Upper lobe of left lung (tissue), 6 donors: ENCODE measurements at regions not wholly inside any gene's neighbourhood (a gene's known extent, or its start where the extent isn't known, plus 50 kb on each side); places are given as distances from the start of the nearest gene placed in this dataset.

Experiments
- ATAC-seq, 2 donors: fragments of 200-7000 bp; cut with Tn5 transposase; one replicate each; pipeline ENCODE4 v1.9.1; 2022; ENCODE audit warnings: mild to moderate bottlenecking in 2 of 2, moderate library complexity in 2 of 2; ENCODE audit not compliant: low FRiP score in 2 of 2
- DNase-seq, 2 donors: peaks; one replicate each; pipeline ENCODE4 v3.0.0-alpha.2; 2019 to 2020
- H3K27ac ChIP-seq, 4 donors: fragments of 200-600 bp; sonication (generic); one replicate each; pipeline ENCODE4 v1.5.1; 2016 to 2019
- H3K27me3 ChIP-seq, 4 donors: fragments of 200-600 bp; sonication (generic); one replicate each; pipeline ENCODE4 v1.5.1; 2017 to 2019
- H3K36me3 ChIP-seq, 4 donors: fragments of 200-600 bp; sonication (generic); one replicate each; pipeline ENCODE4 v1.5.1; 2016 to 2019
- H3K4me1 ChIP-seq, 4 donors: fragments of 200-600 bp; sonication (generic); one replicate each; pipeline ENCODE4 v1.5.1; 2018 to 2019
- H3K4me3 ChIP-seq, 4 donors: fragments of 200-600 bp; sonication (generic); one replicate each; pipeline ENCODE4 v1.5.1; 2017 to 2019; ENCODE audit warnings: mild to moderate bottlenecking in 2 of 4, moderate library complexity in 1 of 4
- H3K9me3 ChIP-seq, 4 donors: fragments of 200-600 bp; sonication (generic); one replicate each; pipeline ENCODE4 v1.5.1; 2018 to 2019
- EP300 ChIP-seq, 4 donors: sonication (generic); formaldehyde crosslinking; IDR thresholded peaks; one replicate each; pipeline ENCODE4 v1.5.1; 2017; ENCODE audit warnings: antibody characterized with exemption in 4 of 4, control low read depth in 2 of 4
- POLR2A ChIP-seq, 4 donors: fragments of 450-650 bp; IDR thresholded peaks; one replicate each; pipeline ENCODE4 v1.5.1; 2016 to 2017; ENCODE audit warnings: antibody characterized with exemption in 4 of 4, mild to moderate bottlenecking in 2 of 4
- POLR2AphosphoS5 ChIP-seq, 2 donors: sonication (generic); formaldehyde crosslinking; IDR thresholded peaks; one replicate each; pipeline ENCODE4 v1.5.1; 2017; ENCODE audit warnings: antibody characterized with exemption in 2 of 2
- WGBS, 2 donors: methylation state at CpG; one replicate each; pipeline ENCODE4 v1.1.5; 2017 to 2018; 5-methylcytosine and 5-hydroxymethylcytosine counted together
- TF ChIP-seq, protein P1 (sequence below), 6 experiments: fragments of 450-650 bp in 4 of 6; fragments of 200-600 bp in 2 of 6; sonication (generic) in 2 of 6; IDR thresholded peaks; one replicate each; pipeline ENCODE4 v1.5.1; 2016 to 2019; ENCODE audit warnings: antibody characterized with exemption in 6 of 6
- donor health status: DM: no; HTN: no; CAD: no; lungs with moderate emphysema.
- donor health status: DM: no; HTN: yes; CAD: no; lungs with severe emphysema.

DNA sequence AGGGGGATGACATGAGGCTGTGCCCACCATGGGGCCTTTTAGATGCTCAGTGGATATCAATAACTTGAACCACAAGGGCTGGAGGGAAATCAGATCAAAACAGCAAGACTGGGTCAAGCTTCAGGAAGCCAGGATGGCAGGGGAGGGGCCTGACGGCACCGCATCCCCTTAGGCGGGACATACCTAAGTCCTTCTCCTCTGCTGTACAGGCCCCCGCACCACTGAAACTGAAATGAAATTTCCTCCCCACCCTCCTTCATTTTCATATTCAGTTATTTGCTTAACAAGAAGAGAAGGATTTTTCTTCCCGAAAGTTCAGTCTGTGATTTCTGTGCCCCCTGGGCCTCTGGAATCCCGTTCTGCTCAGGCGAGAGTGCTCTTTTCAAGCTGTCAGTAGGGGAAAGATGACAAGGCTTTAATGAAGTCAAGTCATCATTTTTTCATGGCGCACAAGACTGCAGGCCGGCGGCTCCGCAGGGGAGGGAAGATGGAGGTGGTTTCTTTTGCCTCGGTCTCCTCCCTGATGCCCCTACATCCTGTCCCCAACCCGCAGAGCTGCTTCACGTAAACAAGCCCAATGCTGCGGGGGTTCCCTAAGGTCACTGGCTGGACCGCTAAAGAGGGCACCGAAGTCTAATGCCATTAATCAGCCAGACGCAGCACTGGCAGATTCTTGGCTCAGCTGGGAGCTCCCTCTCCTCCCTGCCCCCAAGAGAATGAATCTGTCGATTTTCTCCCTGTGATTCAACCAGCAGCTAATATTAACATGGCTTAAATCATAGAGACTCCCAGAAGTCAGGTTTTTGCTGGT is 264.8 kb downstream of the C1orf94 start:
- Histone ChIP-seq H3K4me1 (no peaks in the 10 kb centered on the region), H3K27me3 (no peaks in the 10 kb centered on the region), H3K27ac (no peak overlapping the region), H3K4me3 (no peak overlapping the region), H3K36me3 (no peaks in the 10 kb centered on the region), H3K9me3 (no peaks in the 10 kb centered on the region)
- WGBS, 2 donors: 49 to 58% methylated on average over 19 of the region's 19 CpGs
- DNase-seq (peak in 1 of 2 donors; percentile 40), ATAC-seq (no peak)
- TF ChIP-seq EP300 (IDR thresholded peaks at IDR 0.05): no peak
- TF ChIP-seq POLR2AphosphoS5 (IDR thresholded peaks at IDR 0.05): no peak
- TF ChIP-seq POLR2A (IDR thresholded peaks at IDR 0.05): no peak
- TF ChIP-seq, protein P1, sequence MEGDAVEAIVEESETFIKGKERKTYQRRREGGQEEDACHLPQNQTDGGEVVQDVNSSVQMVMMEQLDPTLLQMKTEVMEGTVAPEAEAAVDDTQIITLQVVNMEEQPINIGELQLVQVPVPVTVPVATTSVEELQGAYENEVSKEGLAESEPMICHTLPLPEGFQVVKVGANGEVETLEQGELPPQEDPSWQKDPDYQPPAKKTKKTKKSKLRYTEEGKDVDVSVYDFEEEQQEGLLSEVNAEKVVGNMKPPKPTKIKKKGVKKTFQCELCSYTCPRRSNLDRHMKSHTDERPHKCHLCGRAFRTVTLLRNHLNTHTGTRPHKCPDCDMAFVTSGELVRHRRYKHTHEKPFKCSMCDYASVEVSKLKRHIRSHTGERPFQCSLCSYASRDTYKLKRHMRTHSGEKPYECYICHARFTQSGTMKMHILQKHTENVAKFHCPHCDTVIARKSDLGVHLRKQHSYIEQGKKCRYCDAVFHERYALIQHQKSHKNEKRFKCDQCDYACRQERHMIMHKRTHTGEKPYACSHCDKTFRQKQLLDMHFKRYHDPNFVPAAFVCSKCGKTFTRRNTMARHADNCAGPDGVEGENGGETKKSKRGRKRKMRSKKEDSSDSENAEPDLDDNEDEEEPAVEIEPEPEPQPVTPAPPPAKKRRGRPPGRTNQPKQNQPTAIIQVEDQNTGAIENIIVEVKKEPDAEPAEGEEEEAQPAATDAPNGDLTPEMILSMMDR (IDR thresholded peaks at IDR 0.05): no peak

DNA sequence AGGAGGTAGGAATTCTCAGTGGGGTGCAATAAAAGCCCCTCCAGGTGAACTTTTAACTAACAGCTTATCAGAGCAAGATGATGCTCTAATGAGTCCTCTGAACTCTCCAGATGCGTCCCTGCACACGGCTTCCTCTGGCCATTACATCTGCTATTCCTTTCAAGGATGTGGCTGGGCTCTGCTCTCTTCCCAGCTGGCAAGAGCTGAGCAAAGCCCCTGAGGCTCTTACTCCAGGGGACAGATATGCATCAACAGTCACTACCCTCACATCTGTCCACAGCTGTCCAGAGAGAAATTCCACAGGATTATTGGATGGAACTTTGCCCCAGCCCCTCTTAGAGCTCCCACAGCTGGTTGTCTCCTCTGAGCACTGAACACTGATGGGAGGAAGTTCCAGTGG is 267.8 kb downstream of the C1orf94 start:
- Histone ChIP-seq H3K9me3 (no peaks in the 10 kb centered on the region), H3K27me3 (no peaks in the 10 kb centered on the region), H3K4me3 (no peak overlapping the region), H3K27ac (no peak overlapping the region), H3K4me1 (no peaks in the 10 kb centered on the region), H3K36me3 (no peaks in the 10 kb centered on the region)
- WGBS, 2 donors: 39 to 60% methylated on average over 2 of the region's 2 CpGs
- ATAC-seq (no peak), DNase-seq (no peak)
- TF ChIP-seq POLR2AphosphoS5 (IDR thresholded peaks at IDR 0.05) (no peak), POLR2A (IDR thresholded peaks at IDR 0.05) (no peak), EP300 (IDR thresholded peaks at IDR 0.05) (no peak)
- TF ChIP-seq, protein P1 (IDR thresholded peaks at IDR 0.05): no peak

DNA sequence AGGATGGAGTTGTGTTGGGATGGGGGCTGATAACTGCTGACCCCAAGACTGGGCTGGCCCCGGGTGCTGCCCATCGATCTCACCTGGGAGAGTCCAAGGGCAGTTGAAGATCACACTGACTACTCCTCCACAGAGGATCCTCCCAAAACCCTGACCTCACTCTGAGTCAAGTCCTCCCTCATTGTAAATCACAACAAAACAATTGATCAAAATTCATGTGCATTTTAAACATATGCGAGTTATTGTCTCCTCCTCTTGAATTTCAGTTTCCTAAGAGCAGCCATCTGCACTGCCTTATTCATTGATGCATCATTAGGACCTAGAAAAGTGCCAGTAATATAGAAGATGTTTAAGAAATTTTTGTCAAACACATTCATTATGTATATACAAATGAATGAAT is 273.6 kb downstream of the C1orf94 start:
- 92 to 95% methylated on average over 3 of the region's 3 CpGs for WGBS, 2 donors
- Histone ChIP-seq H3K4me3 (no peak overlapping the region), H3K27ac (no peak overlapping the region), H3K4me1 (no peaks in the 10 kb centered on the region), H3K27me3 (no peaks in the 10 kb centered on the region), H3K9me3 (no peaks in the 10 kb centered on the region), H3K36me3 (no peaks in the 10 kb centered on the region)
- DNase-seq (no peak), ATAC-seq (no peak)
- TF ChIP-seq, protein P1 (IDR thresholded peaks at IDR 0.05): no peak
- TF ChIP-seq EP300 (IDR thresholded peaks at IDR 0.05) (no peak), POLR2AphosphoS5 (IDR thresholded peaks at IDR 0.05) (no peak), POLR2A (IDR thresholded peaks at IDR 0.05) (no peak)

DNA sequence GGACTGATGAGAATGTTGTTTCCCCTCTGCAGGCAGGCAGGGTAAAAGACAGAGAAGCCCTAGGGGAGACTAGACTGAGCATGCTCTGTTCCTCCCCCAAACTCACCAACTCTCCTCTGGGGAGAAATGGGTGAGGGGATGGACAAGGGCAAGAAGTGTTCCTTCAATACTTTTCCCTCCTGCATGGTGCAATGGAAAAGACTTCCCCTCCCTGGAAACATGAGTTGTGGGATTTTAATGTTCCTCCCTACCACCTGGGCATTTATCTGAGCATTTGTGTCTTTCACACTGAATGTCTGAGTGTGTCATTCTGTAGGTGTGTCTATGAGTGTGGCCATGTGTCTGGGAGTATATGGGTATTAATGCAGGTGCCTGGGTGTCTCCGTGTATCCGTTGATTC is 275.7 kb downstream of the C1orf94 start:
- ATAC-seq: no peak
- no peak for DNase-seq
- no peak overlapping the region for H3K27ac ChIP-seq
- no peaks in the 10 kb centered on the region for H3K27me3 ChIP-seq
- TF ChIP-seq, protein P1 (IDR thresholded peaks at IDR 0.05): no peak
- TF ChIP-seq POLR2AphosphoS5 (IDR thresholded peaks at IDR 0.05): no peak
- no peak for TF ChIP-seq POLR2A (IDR thresholded peaks at IDR 0.05)
- no peak for TF ChIP-seq EP300 (IDR thresholded peaks at IDR 0.05)
- no peaks in the 10 kb centered on the region for H3K4me1 ChIP-seq
- H3K36me3 ChIP-seq: no peaks in the 10 kb centered on the region
- H3K9me3 ChIP-seq: no peaks in the 10 kb centered on the region
- no peak overlapping the region for H3K4me3 ChIP-seq
- whole genome bisulfite sequencing, 2 donors: 80 to 84% methylated on average over 1 to 2 of the region's 2 CpGs

DNA sequence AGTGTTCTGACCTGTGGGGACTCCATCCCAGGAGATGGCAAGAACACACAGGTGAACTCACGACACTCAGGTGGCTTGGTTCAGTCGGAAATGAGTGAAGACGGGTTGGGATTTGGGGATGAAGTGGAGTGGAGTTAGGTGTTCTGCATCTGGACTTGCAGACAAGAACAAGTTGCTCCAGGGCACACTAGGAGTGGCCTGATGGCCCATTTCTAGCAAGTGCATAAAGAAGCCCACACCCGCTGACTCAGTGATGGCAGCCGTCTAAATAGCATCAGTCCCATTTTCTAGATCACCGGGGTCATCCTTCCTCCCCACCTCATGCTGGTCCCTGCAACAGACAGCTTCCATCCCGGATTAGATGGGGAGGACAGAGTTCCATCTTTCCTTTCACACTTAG is 278.4 kb downstream of the C1orf94 start:
- DNase-seq (no peak), ATAC-seq (no peak)
- H3K9me3 ChIP-seq: no peaks in the 10 kb centered on the region
- H3K27me3 ChIP-seq: no peaks in the 10 kb centered on the region
- H3K36me3 ChIP-seq: no peaks in the 10 kb centered on the region
- no peak for TF ChIP-seq POLR2A (IDR thresholded peaks at IDR 0.05)
- TF ChIP-seq EP300 (IDR thresholded peaks at IDR 0.05): no peak
- TF ChIP-seq, protein P1 (IDR thresholded peaks at IDR 0.05): no peak
- TF ChIP-seq POLR2AphosphoS5 (IDR thresholded peaks at IDR 0.05): no peak
- 83 to 85% methylated on average over 7 of the region's 7 CpGs for WGBS, 2 donors
- no peak overlapping the region for H3K27ac ChIP-seq
- no peaks in the 10 kb centered on the region for H3K4me1 ChIP-seq
- no peak overlapping the region for H3K4me3 ChIP-seq
